Keratinocyte (primary cell): ENCODE measurements at regions not wholly inside any gene's neighbourhood (a gene's known extent, or its start where the extent isn't known, plus 50 kb on each side); places are given as distances from the start of the nearest gene placed in this dataset.

Experiments
- EZH2 ChIP-seq: IDR thresholded peaks from one replicate; pipeline ENCODE4 v1.6.1; 2012; ENCODE audit warnings: inconsistent platforms, mild to moderate bottlenecking, low read length, moderate library complexity
- TF ChIP-seq, protein P1 (sequence below), 3 experiments: IDR thresholded peaks in 1 of 3; conservative IDR thresholded peaks in 1 of 3; optimal IDR thresholded peaks in 1 of 3; 2 replicates in 2 of 3; 3 replicates in 1 of 3; pipeline versions ENCODE3 to v1.5.1; 2011; ENCODE audit warnings: low read length in 3 of 3, mild to moderate bottlenecking in 3 of 3, moderate library complexity in 2 of 3, control low read depth in 1 of 3, inconsistent platforms in 1 of 3; ENCODE audit not compliant: insufficient read depth in 2 of 3; ENCODE audit errors: extremely low read depth in 1 of 3

GRCh38 chr10:16014469-16014868 lies 154.2 kb upstream of the MINDY3 start:
- TF ChIP-seq, protein P1, sequence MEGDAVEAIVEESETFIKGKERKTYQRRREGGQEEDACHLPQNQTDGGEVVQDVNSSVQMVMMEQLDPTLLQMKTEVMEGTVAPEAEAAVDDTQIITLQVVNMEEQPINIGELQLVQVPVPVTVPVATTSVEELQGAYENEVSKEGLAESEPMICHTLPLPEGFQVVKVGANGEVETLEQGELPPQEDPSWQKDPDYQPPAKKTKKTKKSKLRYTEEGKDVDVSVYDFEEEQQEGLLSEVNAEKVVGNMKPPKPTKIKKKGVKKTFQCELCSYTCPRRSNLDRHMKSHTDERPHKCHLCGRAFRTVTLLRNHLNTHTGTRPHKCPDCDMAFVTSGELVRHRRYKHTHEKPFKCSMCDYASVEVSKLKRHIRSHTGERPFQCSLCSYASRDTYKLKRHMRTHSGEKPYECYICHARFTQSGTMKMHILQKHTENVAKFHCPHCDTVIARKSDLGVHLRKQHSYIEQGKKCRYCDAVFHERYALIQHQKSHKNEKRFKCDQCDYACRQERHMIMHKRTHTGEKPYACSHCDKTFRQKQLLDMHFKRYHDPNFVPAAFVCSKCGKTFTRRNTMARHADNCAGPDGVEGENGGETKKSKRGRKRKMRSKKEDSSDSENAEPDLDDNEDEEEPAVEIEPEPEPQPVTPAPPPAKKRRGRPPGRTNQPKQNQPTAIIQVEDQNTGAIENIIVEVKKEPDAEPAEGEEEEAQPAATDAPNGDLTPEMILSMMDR (optimal IDR thresholded peaks at IDR 0.05 in 1 of 3, IDR thresholded peaks at IDR 0.05 in 1 of 3, conservative IDR thresholded peaks at IDR 0.05 in 1 of 3; ENCODE audit: extremely low read depth in 1 of 3, insufficient read depth in 2 of 3, low read length in 3 of 3), result no peak
- no peak for TF ChIP-seq EZH2
